ENCODE measurements at regions not wholly inside any gene's neighbourhood (a gene's known extent, or its start where the extent isn't known, plus 50 kb on each side); places are given as distances from the start of the nearest gene placed in this dataset.
"Not testable (repeated sequence)": the region's sequence is repeated elsewhere in the genome, so short reads cannot be mapped to it uniquely, and the experiment has no call there.

- H3K27ac Mint-ChIP-seq (ENCODE audit: unreplicated experiment): no peak overlapping the region
- no peaks in the 10 kb centered on the region for H3K9me3 Mint-ChIP-seq (ENCODE audit: unreplicated experiment)
- no peaks in the 10 kb centered on the region for H3K4me1 Mint-ChIP-seq (ENCODE audit: unreplicated experiment)
- no peak overlapping the region for H3K4me3 Mint-ChIP-seq (ENCODE audit: unreplicated experiment)
- DNase-seq (ENCODE audit: extremely low spot score, unreplicated experiment): no peak
- H3K36me3 Mint-ChIP-seq (ENCODE audit: unreplicated experiment): no peaks in the 10 kb centered on the region
- TF ChIP-seq, protein P1, sequence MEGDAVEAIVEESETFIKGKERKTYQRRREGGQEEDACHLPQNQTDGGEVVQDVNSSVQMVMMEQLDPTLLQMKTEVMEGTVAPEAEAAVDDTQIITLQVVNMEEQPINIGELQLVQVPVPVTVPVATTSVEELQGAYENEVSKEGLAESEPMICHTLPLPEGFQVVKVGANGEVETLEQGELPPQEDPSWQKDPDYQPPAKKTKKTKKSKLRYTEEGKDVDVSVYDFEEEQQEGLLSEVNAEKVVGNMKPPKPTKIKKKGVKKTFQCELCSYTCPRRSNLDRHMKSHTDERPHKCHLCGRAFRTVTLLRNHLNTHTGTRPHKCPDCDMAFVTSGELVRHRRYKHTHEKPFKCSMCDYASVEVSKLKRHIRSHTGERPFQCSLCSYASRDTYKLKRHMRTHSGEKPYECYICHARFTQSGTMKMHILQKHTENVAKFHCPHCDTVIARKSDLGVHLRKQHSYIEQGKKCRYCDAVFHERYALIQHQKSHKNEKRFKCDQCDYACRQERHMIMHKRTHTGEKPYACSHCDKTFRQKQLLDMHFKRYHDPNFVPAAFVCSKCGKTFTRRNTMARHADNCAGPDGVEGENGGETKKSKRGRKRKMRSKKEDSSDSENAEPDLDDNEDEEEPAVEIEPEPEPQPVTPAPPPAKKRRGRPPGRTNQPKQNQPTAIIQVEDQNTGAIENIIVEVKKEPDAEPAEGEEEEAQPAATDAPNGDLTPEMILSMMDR (IDR thresholded peaks at IDR 0.05): no peak
- peaks cover 13% of the 10 kb centered on the region for H3K27me3 Mint-ChIP-seq (ENCODE audit: unreplicated experiment)
Measured at GRCh38 chr5:36459176-36460135, 146.9 kb upstream of the SLC1A3 start.

GRCh38 chr5:36462295-36463021, 143.9 kb upstream of the SLC1A3 start:
- peaks cover 24% of the 10 kb centered on the region for H3K27me3 Mint-ChIP-seq (ENCODE audit: unreplicated experiment)
- no peaks in the 10 kb centered on the region for H3K36me3 Mint-ChIP-seq (ENCODE audit: unreplicated experiment)
- H3K9me3 Mint-ChIP-seq (ENCODE audit: unreplicated experiment): no peaks in the 10 kb centered on the region
- H3K27ac Mint-ChIP-seq (ENCODE audit: unreplicated experiment): no peak overlapping the region
- no peaks in the 10 kb centered on the region for H3K4me1 Mint-ChIP-seq (ENCODE audit: unreplicated experiment)
- TF ChIP-seq, protein P1 (IDR thresholded peaks at IDR 0.05): no peak
- DNase-seq (ENCODE audit: extremely low spot score, unreplicated experiment): no peak
- H3K4me3 Mint-ChIP-seq (ENCODE audit: unreplicated experiment): no peak overlapping the region

DNA sequence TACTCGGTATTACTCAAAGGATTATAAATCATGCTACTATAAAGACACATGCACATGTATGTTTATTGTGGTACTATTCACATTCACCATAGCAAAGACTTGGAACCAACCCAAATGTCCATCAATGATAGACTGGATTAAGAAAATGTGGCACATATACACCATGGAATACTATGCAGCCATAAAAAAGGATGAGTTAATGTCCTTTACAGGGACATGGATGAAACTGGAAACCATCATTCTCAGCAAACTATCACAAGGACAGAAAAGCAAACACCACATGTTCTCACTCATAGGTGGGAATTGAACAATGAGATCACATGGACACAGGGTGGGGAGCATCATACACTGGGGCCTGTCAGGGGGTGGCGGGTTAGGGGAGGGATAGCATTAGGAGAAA, 130.5 kb upstream of the SLC1A3 start:
- H3K9me3 Mint-ChIP-seq (ENCODE audit: unreplicated experiment); H3K36me3 Mint-ChIP-seq (ENCODE audit: unreplicated experiment); H3K4me3 Mint-ChIP-seq (ENCODE audit: unreplicated experiment); H3K27ac Mint-ChIP-seq (ENCODE audit: unreplicated experiment); H3K4me1 Mint-ChIP-seq (ENCODE audit: unreplicated experiment); DNase-seq (ENCODE audit: extremely low spot score, unreplicated experiment): not testable (repeated sequence)
- H3K27me3 Mint-ChIP-seq (ENCODE audit: unreplicated experiment): peaks cover 15% of the 10 kb centered on the region

- DNase-seq (ENCODE audit: extremely low spot score, unreplicated experiment): no peak
Measured at GRCh38 chr5:36478646-36479317, 127.6 kb upstream of the SLC1A3 start.

DNA sequence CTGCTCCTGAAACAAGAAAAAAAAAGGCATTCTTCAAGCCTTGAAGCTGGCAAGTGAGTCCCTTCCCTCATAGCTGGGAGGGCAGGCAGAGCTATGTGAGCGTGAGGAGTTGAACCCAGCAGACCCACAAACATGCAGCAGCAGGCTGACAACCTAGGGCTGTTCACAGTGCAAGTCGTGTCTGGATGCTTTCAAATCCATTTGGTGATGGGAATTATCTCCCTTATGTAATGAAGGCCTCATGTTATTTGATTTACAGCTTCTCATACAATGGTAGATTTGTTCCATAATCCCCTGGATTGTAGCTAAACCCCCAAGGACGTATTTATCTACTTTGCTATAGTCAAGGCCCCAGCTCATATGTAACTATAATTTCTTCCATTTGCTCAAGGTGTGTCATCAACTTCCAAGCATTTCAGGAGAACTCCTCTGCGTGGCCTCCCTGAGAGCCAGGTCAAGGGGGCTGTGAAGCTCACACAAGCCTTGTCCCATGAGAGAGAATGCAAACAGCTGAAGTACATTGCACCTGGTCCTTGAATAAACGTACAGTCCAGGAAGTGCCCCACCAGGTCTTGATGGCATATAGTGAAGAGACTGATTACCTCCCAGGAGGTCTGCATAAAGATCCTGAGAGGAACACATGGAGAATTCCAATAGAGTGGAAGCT, 124.8 kb upstream of the SLC1A3 start:
- no peak overlapping the region for H3K27ac Mint-ChIP-seq (ENCODE audit: unreplicated experiment)
- H3K4me3 Mint-ChIP-seq (ENCODE audit: unreplicated experiment): no peak overlapping the region
- peaks cover 11% of the 10 kb centered on the region for H3K27me3 Mint-ChIP-seq (ENCODE audit: unreplicated experiment)
- TF ChIP-seq, protein P1 (IDR thresholded peaks at IDR 0.05): no peak
- H3K4me1 Mint-ChIP-seq (ENCODE audit: unreplicated experiment): no peaks in the 10 kb centered on the region
- H3K9me3 Mint-ChIP-seq (ENCODE audit: unreplicated experiment): no peaks in the 10 kb centered on the region
- no peaks in the 10 kb centered on the region for H3K36me3 Mint-ChIP-seq (ENCODE audit: unreplicated experiment)
- DNase-seq (ENCODE audit: extremely low spot score, unreplicated experiment): no peak

More at GRCh38 chr5:36478646-36479317, 127.6 kb upstream of the SLC1A3 start:
- TF ChIP-seq, protein P1 (IDR thresholded peaks at IDR 0.05): no peak
- Mint-ChIP-seq H3K4me1 (ENCODE audit: unreplicated experiment) (no peaks in the 10 kb centered on the region), H3K27ac (ENCODE audit: unreplicated experiment) (no peak overlapping the region), H3K9me3 (ENCODE audit: unreplicated experiment) (peaks cover 10% of the 10 kb centered on the region), H3K36me3 (ENCODE audit: unreplicated experiment) (no peaks in the 10 kb centered on the region), H3K27me3 (ENCODE audit: unreplicated experiment) (peaks cover 11% of the 10 kb centered on the region), H3K4me3 (ENCODE audit: unreplicated experiment) (no peak overlapping the region)
